Activated naive CD4-positive, alpha-beta T cell treated with anti-CD3 and anti-CD28 coated beads, Interleukin-2, amount 50 U/mL, for 24 hours (primary cell): ENCODE measurements at regions not wholly inside any gene's neighbourhood (a gene's known extent, or its start where the extent isn't known, plus 50 kb on each side); places are given as distances from the start of the nearest gene placed in this dataset.

Experiments used
- H3K27ac Mint-ChIP-seq: one replicate; pipeline ENCODE4 v1.8.0; 2021; ENCODE audit warnings: mild to moderate bottlenecking, mixed read lengths
- H3K27me3 Mint-ChIP-seq: one replicate; pipeline ENCODE4 v1.8.0; 2021; ENCODE audit warnings: mixed read lengths
- H3K36me3 Mint-ChIP-seq: one replicate; pipeline ENCODE4 v1.8.0; 2021; ENCODE audit warnings: mixed read lengths
- H3K4me1 Mint-ChIP-seq: one replicate; pipeline ENCODE4 v1.8.0; 2021; ENCODE audit warnings: mixed read lengths
- H3K4me3 Mint-ChIP-seq: one replicate; pipeline ENCODE4 v1.8.0; 2021; ENCODE audit warnings: mild to moderate bottlenecking, mixed read lengths
- H3K9me3 Mint-ChIP-seq: one replicate; pipeline ENCODE4 v1.8.0; 2021; ENCODE audit warnings: mixed read lengths

DNA sequence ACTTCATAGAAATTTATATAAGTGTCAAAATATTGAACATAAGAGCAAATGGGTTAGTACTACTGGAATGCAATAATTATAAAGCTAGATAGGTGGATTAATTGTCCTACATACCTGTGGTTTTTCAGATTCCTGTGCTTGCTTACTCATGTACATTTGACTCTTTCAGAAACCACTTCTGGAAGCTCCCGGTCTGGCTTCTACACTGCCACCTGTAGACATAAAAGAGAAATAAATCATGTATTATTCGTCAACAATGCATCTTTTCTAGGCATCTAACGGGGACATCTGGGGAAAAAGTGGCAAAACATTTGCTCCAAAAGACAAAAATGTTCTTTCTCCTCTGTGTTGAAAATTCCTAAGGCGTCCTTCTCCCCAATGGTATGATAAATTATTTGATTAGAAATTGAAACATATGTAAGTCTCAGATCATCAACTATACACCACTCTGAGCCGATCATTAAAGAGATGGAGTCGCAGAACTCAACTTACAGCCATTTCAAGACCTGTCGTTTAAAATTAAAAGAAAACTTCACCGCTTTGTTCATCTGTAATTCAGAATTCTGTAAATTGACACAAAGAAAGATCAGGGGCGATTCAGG lies 648.7 kb upstream of the DIPK2B start:
- H3K9me3 Mint-ChIP-seq: no peaks in the 10 kb centered on the region
- peaks cover 27% of the 10 kb centered on the region for H3K4me1 Mint-ChIP-seq
- H3K36me3 Mint-ChIP-seq: peaks cover 18% of the 10 kb centered on the region
- no peaks in the 10 kb centered on the region for H3K27me3 Mint-ChIP-seq
- H3K4me3 Mint-ChIP-seq: peak overlapping the region; percentile 95
- peak overlapping the region; percentile 96 for H3K27ac Mint-ChIP-seq

DNA sequence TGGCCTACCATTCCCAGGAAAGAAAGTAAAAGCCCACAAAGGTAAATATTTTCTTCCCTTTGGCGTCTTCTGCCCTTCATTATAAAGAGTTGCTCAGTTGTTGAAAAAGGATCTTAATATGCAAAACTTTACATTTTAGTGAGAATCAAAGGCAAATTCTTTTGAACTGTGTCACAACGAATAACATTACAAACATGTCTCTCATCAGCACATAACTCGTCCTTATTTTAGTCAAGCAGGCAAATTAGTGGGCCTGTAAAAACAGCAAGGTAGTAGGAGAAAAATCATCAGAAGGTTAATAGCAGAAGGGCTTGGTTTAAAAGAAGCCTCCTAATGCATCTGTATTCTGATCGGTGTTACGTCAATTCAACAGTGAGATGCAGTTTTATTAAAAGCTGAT lies 647.3 kb upstream of the DIPK2B start:
- Mint-ChIP-seq H3K9me3 (no peaks in the 10 kb centered on the region), H3K4me3 (peak overlapping the region; percentile 95), H3K27me3 (no peaks in the 10 kb centered on the region), H3K4me1 (peaks cover 33% of the 10 kb centered on the region), H3K27ac (peak overlapping the region; percentile 41), H3K36me3 (peaks cover 28% of the 10 kb centered on the region)

DNA sequence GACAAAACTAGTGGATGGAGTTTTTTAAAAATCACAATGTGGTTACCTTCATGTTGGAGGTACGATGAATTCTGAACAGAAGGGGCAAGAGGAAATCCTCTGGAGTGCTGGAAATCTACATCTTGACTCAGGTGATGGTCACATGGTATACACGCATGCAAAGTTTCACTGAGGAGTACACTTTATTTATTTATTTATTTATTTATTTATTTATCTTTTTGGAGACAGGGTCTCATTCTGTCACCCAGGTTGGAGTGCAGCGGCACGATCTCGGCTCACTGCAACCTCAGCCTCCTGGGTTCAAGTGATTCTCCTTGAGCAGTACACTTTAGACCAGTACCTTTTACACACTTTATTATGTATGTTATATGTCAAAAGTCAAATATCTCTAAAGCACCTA lies 645.7 kb upstream of the DIPK2B start:
- Mint-ChIP-seq H3K36me3 (peaks cover 37% of the 10 kb centered on the region), H3K27ac (peak overlapping the region; percentile 13), H3K9me3 (no peaks in the 10 kb centered on the region), H3K4me3 (peak overlapping the region; percentile 67), H3K27me3 (no peaks in the 10 kb centered on the region), H3K4me1 (peaks cover 37% of the 10 kb centered on the region)

DNA sequence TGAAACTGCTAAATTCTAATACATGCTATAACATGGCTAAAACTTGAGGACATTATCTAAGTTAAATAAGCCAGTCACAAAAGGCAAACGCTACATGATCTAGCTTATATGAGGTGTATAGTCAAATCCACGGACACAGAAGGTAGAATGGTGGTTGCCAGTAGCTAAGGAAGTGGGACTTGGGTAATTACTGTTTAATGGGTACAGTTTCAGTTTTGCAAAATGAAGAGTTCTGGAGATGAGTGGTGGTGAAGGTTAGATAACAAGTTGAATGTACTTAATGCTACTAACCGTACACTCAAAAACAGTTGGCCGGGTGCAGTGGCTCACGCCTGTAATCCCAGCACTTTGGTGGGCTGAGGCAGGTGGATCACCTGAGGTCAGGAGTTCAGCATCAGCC lies 644.5 kb upstream of the DIPK2B start:
- no peak overlapping the region for H3K4me3 Mint-ChIP-seq
- peaks cover 41% of the 10 kb centered on the region for H3K4me1 Mint-ChIP-seq
- no peaks in the 10 kb centered on the region for H3K27me3 Mint-ChIP-seq
- no peak overlapping the region for H3K27ac Mint-ChIP-seq
- peaks cover 34% of the 10 kb centered on the region for H3K36me3 Mint-ChIP-seq
- H3K9me3 Mint-ChIP-seq: no peaks in the 10 kb centered on the region

DNA sequence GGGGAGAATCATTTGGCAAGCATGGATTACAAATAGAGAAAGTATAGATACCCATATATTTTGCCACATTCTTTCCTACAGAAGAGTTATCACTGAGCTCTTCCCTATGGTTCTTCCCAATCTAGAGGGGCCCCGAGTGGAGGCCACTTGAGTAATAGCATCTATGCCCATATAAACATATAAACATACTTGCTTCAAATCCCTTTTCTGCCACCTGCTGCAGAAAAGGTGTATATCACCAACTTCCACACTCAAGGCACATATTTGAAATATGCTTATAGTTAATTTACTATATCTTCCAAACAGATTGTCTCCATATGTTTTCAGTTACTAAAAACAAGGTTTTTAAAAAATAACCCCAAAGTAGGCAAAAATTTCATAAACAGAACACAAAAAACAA lies 642.8 kb upstream of the DIPK2B start:
- Mint-ChIP-seq H3K27ac (peak overlapping the region; percentile 98), H3K9me3 (no peaks in the 10 kb centered on the region), H3K27me3 (no peaks in the 10 kb centered on the region), H3K36me3 (peaks cover 30% of the 10 kb centered on the region), H3K4me3 (peak overlapping the region; percentile 86), H3K4me1 (peaks cover 37% of the 10 kb centered on the region)

DNA sequence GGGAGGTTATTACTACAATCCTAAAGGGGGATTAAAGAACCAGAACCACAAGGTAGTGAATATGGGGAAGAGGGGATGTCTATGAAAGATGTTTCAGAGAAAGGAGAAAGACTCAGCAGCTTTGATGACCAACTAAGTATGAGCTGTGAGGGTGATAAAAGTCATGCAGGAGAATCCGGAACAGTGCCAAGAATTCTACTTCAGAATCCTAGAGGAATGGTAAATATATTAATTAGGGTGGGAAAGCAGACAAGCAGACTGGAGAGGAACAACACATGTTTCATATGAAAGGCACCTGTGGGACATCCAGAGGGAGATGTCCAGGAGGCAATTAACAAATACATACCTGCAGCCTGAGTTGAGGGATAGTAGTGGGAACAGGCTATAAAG lies 642.2 kb upstream of the DIPK2B start:
- peaks cover 28% of the 10 kb centered on the region for H3K36me3 Mint-ChIP-seq

DNA sequence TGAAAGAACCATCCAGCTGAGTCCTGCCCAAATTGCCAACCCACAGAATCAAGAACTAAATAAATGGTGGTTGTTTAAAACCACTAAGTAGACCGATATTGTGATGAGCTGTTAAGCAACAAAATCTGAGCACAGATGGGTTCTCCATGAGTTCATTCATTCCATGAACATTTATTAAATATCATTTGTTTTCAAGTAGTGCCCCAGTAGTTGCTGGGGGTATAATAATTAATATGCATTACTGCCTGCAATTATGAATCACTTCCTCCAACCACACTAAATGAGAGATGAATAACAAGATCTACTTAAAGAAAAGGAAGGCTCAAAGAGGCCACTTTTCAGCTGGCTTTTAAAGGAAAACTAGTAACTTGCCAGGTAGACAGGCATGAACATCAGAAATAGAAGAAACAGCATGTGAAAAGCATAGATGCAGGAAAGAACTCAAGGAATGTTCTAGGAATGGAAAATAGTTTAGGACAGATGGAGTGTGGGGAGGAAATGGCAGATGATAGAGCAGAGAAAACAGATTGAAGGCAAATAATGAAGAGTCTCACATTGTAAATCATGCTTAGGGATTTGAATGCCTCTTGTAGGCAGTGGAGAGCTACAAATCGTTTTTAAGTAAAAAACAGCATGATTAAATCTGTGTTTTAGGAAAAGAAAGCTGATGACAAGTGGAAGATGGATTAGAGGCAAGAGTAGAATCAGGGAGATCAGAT lies 641.7 kb upstream of the DIPK2B start:
- peak overlapping the region; percentile 86 for H3K4me3 Mint-ChIP-seq
- H3K9me3 Mint-ChIP-seq: no peaks in the 10 kb centered on the region
- H3K36me3 Mint-ChIP-seq: peaks cover 27% of the 10 kb centered on the region
- peaks cover 37% of the 10 kb centered on the region for H3K4me1 Mint-ChIP-seq
- no peaks in the 10 kb centered on the region for H3K27me3 Mint-ChIP-seq
- peak overlapping the region; percentile 98 for H3K27ac Mint-ChIP-seq

More for the DNA sequence above, 642.2 kb upstream of the DIPK2B start:
- H3K4me3 Mint-ChIP-seq: peak overlapping the region; percentile 86
- no peaks in the 10 kb centered on the region for H3K9me3 Mint-ChIP-seq
- H3K27me3 Mint-ChIP-seq: no peaks in the 10 kb centered on the region
- peaks cover 37% of the 10 kb centered on the region for H3K4me1 Mint-ChIP-seq
- H3K27ac Mint-ChIP-seq: peak overlapping the region; percentile 98

DNA sequence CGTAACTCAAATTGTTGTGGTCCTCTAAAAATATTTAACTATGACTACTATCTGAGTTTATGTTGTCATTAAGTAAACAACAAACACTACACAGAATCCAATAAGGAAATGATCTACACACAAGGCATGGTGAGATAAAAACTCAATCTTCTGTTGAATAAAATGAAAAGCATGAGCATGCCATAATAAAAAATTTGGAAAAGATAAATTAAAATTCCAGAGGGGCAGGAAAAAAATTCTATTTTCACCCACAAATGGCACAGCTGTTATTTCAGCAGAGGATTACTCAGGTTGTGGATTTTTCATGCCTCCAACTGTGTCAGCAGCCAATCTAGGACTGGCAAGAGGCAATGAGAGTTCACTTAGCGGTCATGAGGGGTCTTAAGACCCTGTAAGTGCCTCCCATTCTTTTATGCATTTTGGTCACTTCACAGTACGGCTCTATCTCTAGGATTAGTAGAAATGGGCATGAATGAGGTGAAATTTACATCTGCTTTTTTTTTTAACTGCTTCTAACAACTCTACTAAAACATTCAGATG lies 639.8 kb upstream of the DIPK2B start:
- H3K9me3 Mint-ChIP-seq: no peaks in the 10 kb centered on the region
- H3K4me3 Mint-ChIP-seq: no peak overlapping the region
- peaks cover 31% of the 10 kb centered on the region for H3K4me1 Mint-ChIP-seq
- peaks cover 22% of the 10 kb centered on the region for H3K36me3 Mint-ChIP-seq
- H3K27me3 Mint-ChIP-seq: no peaks in the 10 kb centered on the region
- no peak overlapping the region for H3K27ac Mint-ChIP-seq

DNA sequence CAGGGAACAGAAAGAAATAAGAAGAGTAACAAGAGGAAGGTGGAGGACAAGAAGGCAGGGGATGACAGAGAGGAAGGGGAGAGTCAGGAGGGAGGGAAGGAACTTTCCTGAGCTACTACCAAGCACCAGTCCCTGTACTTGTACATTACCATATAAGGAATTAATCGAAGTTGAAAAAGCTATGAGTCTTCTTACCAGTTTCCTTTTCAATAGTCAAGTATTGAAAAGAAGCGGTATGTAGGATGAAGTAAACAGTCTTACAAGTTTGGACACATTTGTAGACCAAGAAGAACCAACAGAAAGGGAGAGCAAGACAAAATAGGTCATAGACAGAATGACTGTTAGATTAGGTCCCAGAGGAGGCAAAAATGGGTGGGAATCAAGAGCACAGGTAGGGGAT lies 629.7 kb upstream of the DIPK2B start:
- H3K4me1 Mint-ChIP-seq: peaks cover 29% of the 10 kb centered on the region
- H3K27me3 Mint-ChIP-seq: no peaks in the 10 kb centered on the region
- peaks cover 5% of the 10 kb centered on the region for H3K9me3 Mint-ChIP-seq
- peaks cover 30% of the 10 kb centered on the region for H3K36me3 Mint-ChIP-seq
- H3K4me3 Mint-ChIP-seq: peak overlapping the region; percentile 61
- H3K27ac Mint-ChIP-seq: peak overlapping the region; percentile 87

DNA sequence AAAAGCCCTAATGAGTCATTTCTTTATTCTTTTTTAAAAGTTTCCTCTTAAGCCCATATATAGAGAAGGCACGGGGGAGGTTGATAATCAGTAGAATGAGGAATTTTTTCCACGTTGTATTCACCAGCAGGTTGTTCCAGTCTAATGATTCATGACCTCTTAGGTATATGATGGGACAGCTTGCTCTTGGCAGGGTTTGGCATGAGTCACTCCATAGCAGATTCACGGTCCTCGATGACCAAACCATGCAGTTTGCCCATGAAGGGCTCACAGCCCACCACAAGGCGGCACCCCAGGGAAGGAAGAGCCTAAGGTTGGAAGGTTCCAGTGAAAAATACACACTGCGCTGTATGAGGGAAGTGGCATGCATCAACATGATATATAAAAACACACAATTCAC lies 623.8 kb upstream of the DIPK2B start:
- peak overlapping the region; percentile 49 for H3K4me3 Mint-ChIP-seq
- peak overlapping the region; percentile 93 for H3K27ac Mint-ChIP-seq
- H3K27me3 Mint-ChIP-seq: no peaks in the 10 kb centered on the region
- H3K9me3 Mint-ChIP-seq: no peaks in the 10 kb centered on the region
- H3K36me3 Mint-ChIP-seq: peaks cover 19% of the 10 kb centered on the region
- peaks cover 32% of the 10 kb centered on the region for H3K4me1 Mint-ChIP-seq

DNA sequence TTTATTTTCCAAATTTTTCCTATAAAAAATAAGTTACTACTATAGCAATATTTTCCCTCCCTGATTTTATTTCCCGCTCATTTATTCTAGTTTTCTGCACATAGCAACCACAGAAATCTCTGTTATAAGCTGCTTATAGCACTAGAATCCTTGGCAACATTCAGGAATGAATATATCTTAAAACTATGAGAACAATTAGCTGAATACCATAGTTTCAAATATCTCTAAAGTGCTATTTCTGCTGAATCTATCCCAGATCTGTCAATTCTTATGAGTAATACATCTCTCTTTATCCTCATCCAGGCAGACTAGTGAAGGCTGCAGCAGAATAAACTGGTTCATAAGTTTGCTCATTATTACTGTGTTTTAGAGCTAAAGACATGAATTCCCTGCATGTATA lies 622.9 kb upstream of the DIPK2B start:
- Mint-ChIP-seq H3K4me1 (peaks cover 40% of the 10 kb centered on the region), H3K27ac (peak overlapping the region; percentile 77), H3K9me3 (no peaks in the 10 kb centered on the region), H3K27me3 (no peaks in the 10 kb centered on the region), H3K4me3 (peak overlapping the region; percentile 7), H3K36me3 (peaks cover 25% of the 10 kb centered on the region)

DNA sequence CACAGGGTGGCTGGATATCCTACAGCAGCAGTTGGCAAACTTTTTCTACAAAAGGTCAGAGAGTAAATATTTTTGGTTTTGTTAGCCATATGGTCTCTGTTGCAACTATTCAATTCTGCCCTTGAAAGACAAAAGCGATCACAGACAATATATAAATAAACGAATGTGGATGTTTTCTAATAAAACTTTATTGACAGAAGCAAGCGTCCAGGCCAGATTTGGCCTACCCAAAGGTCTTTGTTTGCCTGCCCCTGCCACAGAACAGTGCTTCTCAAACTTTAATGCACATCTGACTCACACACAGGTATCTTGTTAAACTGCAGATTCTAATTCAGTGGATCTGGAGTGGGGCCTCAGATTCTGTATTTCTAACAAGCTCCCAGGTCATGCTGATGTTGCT lies 621.4 kb upstream of the DIPK2B start:
- no peaks in the 10 kb centered on the region for H3K27me3 Mint-ChIP-seq

DNA sequence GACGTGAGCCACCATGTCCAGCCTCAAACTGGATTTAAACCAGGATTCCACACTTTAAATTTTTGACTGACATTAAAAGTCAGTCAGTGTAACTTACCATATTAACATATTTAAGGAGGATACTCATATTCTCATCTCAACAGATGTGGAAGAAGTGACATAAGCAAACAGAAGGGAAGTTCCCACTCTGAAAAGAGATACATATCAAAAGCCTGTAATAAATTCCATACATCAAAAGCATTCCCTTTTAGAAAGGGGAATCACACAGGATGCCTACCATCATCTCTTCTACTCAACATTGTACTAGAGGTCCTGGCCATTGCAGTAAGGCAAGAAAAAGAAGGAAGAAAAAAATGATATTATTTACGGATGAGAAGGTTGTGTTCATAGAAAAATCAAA lies 618.2 kb upstream of the DIPK2B start:
- Mint-ChIP-seq H3K4me1 (peaks cover 31% of the 10 kb centered on the region), H3K36me3 (peaks cover 24% of the 10 kb centered on the region), H3K27me3 (no peaks in the 10 kb centered on the region), H3K27ac (peak overlapping the region; percentile 95), H3K4me3 (peak overlapping the region; percentile 75), H3K9me3 (no peaks in the 10 kb centered on the region)

More for the DNA sequence above, 621.4 kb upstream of the DIPK2B start:
- Mint-ChIP-seq H3K27ac (peak overlapping the region; percentile 62), H3K4me3 (no peak overlapping the region), H3K9me3 (no peaks in the 10 kb centered on the region), H3K36me3 (peaks cover 26% of the 10 kb centered on the region), H3K4me1 (peaks cover 39% of the 10 kb centered on the region)

DNA sequence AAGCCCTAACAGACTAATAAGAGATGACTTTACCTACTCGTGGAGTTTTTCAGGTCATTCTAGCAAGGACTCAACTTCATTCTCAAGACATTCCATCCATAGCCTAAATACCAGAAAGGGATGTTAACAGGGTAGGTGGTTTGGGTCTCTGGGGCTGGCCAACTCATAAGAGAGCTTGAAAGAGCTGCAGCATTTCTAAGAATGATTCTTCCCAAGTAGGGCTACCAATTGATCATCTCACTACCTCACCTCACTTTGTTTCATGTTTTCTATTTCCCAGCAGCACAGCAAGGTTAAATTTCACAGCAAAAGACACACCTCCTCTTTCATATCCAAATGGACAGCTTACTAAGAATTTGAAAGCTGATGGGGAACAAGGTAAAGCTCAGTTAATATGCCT lies 614.8 kb upstream of the DIPK2B start:
- Mint-ChIP-seq H3K9me3 (no peaks in the 10 kb centered on the region), H3K4me1 (peaks cover 43% of the 10 kb centered on the region), H3K27me3 (no peaks in the 10 kb centered on the region), H3K27ac (peak overlapping the region; percentile 31), H3K36me3 (peaks cover 39% of the 10 kb centered on the region), H3K4me3 (no peak overlapping the region)

DNA sequence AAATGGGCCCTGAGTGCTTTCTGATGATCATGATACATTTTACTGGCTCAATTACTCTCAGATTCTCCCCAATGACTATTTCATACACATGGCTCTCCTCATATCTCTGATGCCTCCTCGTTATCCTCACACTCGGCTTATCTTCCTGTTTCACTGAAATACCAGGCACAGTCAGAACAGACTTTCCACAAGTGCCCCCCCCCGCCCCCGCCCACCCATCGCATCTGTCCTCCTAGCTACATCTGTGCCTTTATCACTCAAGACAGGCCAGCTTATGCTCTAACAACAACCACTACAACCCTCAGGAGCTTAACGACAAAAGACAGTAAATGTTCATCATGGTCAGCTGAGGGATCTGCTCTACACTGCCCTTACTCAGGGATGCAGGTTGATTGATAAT lies 610.6 kb upstream of the DIPK2B start:
- H3K9me3 Mint-ChIP-seq: no peaks in the 10 kb centered on the region
- H3K4me3 Mint-ChIP-seq: peak overlapping the region; percentile 59
- H3K27ac Mint-ChIP-seq: peak overlapping the region; percentile 96
- H3K36me3 Mint-ChIP-seq: peaks cover 43% of the 10 kb centered on the region
- no peaks in the 10 kb centered on the region for H3K27me3 Mint-ChIP-seq
- peaks cover 68% of the 10 kb centered on the region for H3K4me1 Mint-ChIP-seq
